ENCODE measurements at regions not wholly inside any gene's neighbourhood (a gene's known extent, or its start where the extent isn't known, plus 50 kb on each side); places are given as distances from the start of the nearest gene placed in this dataset.

DNA sequence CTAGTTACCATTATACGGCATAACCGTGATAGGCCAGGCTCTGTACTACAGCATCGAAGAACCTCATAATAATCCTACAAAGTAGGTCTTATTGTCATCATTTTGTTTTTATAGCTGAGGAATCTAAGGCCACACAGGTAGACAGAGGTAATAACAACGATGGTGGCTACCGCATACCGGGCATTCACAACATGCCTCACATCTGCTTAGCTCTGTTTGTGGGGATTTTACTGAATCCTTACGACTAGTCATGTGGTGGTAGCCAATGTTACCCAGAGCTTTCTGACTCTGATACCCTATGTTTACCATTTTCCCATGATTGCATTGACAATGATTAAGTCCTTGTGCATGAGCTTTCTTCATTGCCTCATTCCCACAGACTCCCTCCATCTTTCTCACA lies 269.4 kb downstream of the TCF7L2 start:
- no peak for DNase-seq (ENCODE audit: low read depth)

DNA sequence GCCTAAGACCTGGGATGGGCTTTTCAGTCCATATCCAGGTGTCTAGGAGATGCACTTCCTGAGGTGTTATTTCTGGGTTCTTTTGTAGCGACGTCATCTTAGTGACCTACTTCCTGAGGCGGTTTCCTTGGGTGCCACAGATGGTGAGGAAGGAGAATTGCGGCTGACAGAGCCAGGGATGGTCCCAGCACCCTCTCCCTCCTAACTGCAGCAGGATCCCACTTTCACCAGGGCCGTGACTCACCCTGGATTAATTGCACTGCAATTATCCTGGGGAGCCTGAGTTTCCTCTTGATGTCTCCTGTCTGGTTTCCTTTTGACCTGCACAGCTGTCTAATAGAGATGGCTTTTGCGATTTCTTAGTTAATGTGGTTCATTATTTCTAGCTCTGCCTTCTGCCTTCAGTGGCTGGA lies 271.7 kb downstream of the TCF7L2 start:
- DNase-seq (ENCODE audit: low read depth), result peak; percentile 57

DNA sequence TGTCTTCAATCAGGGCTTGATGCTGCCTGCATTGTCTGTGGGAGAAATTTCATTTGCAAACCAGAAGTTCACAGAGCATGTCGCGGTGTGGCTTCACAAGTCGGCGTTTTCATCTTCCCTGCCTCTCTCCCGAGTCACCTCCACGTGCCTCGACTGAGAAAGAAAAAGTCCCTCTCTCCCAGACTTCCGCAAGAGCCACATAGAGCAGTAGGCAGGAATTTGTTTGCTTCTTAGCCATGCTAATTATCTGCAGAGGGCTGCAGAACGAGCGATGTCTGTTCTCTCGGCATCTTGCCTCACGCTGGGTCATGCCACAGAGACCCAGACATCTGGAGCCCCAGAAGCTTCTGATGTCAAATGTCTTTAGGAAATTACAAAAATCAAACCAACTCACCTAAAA lies 272.2 kb downstream of the TCF7L2 start:
- DNase-seq (ENCODE audit: low read depth), result no peak

GRCh38 chr10:113225364-113225763 lies 275.3 kb downstream of the TCF7L2 start:
- DNase-seq (ENCODE audit: low read depth), result no peak

DNA sequence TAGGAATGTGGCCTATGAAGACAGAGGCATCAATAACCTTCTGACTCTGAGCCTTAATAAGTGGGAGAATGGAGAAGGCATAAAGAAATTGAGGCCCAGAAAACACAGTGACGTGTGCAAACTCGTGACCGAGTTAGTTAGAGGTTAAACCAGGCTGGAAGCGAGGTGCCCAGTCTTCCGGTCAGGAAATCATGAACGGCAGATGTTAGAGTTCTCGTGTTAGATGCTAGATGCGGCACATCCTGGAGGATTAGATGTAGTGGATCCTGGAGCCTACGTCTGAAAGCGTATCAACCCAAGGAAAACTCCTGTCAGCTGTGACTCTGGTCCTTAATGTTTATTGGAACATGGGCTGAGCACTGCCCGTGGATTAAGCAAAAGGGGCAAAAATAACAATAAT lies 275.9 kb downstream of the TCF7L2 start:
- DNase-seq (ENCODE audit: low read depth), result no peak

- DNase-seq (ENCODE audit: low read depth), result no peak
These were observed 276.4 kb downstream of the TCF7L2 start for GRCh38 chr10:113226399-113226798.

DNA sequence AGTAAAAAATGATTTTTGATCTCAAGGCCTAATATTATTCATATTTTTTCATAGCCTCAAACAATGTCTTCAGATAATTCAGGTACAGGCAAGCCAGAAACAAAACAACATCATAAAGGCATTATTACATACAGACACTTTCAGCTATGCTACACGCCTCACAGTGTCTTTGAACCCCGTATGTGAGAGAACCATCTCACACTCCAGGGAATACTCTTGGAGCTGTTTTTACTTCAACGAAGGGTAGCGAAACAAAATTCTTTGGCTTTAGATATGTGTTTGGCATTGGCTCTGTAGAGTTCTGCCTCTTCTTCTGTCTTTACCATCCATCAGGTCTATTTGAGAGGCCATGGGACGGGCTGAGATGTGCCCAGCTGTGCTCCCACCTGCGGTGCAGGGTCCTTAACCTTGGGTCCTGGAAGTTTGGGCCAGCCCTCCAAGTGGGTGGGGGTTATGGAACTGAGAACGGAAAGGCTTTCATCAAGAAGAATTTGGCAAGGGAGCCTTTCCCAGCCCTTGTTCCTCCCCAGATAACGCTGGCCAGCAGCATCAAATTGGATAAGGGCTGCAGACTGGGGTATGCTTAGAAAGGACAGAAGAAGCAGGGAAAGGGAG lies 276.9 kb downstream of the TCF7L2 start:
- DNase-seq (ENCODE audit: low read depth), result no peak

DNA sequence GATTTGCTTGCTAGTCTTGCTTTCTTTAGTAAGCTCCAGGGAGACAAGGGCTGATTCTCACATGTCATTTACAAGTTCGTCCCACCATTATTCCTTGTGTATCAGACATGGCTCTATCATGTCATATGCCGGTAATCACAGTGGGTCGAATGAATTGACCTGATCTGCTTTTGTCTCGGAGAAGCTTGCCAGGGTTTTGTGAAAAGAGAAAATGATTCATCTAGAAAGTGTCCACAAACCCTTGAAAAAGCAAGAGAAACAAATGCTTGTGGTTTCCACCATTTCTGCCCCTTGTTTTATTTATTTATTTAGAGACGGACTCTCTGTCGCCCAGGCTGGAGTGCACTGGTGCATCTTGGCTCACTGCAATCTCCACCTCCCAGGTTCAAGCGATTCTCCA lies 278.5 kb downstream of the TCF7L2 start:
- DNase-seq (ENCODE audit: low read depth), result peak; percentile 53

GRCh38 chr10:113230011-113230610 lies 280.1 kb downstream of the TCF7L2 start:
- no peak for DNase-seq (ENCODE audit: low read depth)

DNA sequence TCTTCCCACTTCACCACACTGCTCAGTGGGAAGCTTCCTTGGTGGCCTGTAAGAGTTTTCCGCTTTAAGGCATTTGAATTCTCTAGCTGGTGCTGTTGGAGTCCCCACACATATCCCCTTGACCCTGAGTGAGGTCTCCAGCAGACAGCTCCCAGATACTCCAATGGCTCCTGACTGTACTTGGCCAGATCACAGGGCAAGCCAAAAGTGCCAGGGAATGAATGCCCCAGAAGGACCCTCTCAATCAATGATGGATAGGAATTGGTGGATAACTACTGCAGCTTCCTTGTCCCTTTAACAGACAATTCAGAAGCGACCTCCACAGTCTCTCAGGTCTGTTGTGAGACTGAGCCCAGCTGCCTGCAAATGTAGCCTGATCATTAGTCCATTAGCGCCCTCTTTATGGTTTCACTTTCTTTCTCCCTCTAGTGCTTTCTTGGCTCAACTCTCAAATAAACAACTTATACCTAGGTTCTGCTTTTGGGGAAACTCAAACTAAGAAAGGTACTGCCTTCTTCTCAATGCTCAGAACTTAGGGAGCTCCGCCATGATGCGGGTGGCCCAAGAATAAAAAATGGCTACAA lies 283.0 kb downstream of the TCF7L2 start:
- DNase-seq (ENCODE audit: low read depth), result no peak

GRCh38 chr10:113234481-113234880 lies 284.4 kb downstream of the TCF7L2 start:
- no peak for DNase-seq (ENCODE audit: low read depth)

DNA sequence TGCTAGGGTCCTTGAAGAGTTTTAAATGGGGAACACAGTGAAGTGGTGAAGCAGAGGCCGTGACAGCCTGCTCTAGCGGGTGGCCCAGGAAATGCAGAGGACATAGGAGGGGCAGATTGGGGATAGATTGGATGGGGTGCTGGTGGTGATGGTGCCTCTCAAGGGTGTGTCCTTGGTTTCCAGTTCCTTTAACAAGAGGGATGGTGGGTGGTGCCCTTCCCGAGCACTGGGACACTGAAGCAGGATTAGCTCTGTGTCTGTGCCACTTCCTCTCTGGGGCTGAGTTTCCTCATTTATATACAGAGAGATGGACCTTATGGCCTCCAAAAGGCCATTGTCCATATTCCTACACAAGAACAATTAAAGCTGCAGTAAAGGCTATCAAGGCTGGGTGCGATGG lies 285.5 kb downstream of the TCF7L2 start:
- no peak for DNase-seq (ENCODE audit: low read depth)

GRCh38 chr10:113236998-113237397 lies 287.0 kb downstream of the TCF7L2 start:
- DNase-seq (ENCODE audit: low read depth), result no peak

DNA sequence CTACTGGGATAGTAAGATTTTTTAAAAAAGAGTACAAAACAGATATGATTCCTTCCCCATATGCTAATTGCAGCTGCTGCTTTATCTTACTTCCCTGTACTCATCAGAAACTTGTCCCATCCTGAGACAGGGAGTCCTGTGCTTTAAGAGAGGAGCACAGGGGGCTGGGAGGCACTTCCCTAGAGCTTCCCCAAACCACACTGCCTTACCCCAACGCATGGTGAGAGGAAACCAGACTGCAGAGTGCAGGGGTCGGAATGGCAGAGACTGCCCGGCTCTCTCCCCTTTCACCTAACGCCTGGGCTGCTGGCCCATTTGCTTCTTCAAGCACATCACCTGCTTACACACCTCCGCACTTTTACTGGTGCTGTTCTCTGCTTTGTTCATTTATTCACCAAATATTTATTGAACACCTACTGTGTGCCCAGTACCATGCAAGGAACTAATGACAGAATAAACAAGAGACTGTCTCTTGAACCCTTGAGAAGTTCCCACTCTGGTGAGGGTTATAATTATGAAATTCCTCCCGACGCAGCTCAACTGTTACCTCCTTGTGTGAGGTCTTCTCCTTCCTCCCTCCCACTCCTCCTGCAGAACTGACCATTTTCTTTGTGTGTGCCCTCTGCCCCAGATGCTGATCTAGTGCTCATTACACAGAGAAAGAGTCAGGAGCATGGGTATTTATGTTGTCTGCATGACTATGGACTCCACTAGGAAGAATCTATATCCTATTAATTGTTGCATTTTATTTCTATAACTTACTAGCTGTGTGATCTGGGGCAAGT lies 289.7 kb downstream of the TCF7L2 start:
- DNase-seq (ENCODE audit: low read depth), result no peak

GRCh38 chr10:113240736-113241135 lies 290.7 kb downstream of the TCF7L2 start:
- no peak for DNase-seq (ENCODE audit: low read depth)

GRCh38 chr10:113241599-113242360 lies 291.7 kb downstream of the TCF7L2 start:
- no peak for DNase-seq (ENCODE audit: low read depth)

GRCh38 chr10:113243311-113243710 lies 293.3 kb downstream of the TCF7L2 start:
- DNase-seq (ENCODE audit: low read depth), result no peak

DNA sequence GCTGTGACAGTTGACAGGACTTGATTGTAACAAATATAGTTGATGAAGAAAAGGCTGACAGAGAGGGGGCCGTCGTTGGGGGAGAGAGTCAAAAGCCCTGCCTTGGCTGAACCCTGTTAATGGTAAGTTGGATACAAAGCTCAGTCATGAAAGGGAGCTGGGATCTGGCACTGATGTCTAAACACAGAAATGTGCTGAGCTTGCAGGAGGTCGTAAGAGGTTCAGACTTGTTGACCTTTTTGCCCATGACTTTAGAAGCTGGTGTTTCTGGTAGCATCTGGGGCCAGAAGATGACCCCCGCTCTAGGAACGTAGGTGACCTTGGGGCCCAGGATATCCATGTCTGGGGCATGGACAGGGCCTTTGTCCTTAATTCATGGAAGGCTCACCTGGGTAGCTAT lies 294.7 kb downstream of the TCF7L2 start:
- DNase-seq (ENCODE audit: low read depth), result no peak

DNA sequence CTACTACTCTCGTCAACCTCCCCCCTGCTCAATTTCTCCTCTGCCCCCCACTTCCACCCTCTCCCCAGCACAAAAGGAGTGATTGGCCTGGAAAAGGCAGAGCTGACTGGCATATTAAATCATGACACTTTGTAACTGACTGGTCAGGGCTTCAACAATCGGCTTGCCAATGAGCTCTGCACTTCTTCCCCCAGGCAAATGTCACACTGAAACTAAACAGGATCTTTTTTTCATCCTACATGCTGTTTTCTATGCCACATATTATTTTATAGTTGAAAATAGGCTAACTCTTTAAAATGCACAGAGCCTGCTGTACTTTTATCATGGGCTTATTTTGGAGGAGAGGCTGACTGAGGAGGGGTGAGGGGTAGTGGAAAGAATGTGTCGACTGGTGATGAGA lies 295.2 kb downstream of the TCF7L2 start:
- no peak for DNase-seq (ENCODE audit: low read depth)

- no peak for DNase-seq (ENCODE audit: low read depth)
These were observed 297.0 kb downstream of the TCF7L2 start for GRCh38 chr10:113247050-113247449.

DNA sequence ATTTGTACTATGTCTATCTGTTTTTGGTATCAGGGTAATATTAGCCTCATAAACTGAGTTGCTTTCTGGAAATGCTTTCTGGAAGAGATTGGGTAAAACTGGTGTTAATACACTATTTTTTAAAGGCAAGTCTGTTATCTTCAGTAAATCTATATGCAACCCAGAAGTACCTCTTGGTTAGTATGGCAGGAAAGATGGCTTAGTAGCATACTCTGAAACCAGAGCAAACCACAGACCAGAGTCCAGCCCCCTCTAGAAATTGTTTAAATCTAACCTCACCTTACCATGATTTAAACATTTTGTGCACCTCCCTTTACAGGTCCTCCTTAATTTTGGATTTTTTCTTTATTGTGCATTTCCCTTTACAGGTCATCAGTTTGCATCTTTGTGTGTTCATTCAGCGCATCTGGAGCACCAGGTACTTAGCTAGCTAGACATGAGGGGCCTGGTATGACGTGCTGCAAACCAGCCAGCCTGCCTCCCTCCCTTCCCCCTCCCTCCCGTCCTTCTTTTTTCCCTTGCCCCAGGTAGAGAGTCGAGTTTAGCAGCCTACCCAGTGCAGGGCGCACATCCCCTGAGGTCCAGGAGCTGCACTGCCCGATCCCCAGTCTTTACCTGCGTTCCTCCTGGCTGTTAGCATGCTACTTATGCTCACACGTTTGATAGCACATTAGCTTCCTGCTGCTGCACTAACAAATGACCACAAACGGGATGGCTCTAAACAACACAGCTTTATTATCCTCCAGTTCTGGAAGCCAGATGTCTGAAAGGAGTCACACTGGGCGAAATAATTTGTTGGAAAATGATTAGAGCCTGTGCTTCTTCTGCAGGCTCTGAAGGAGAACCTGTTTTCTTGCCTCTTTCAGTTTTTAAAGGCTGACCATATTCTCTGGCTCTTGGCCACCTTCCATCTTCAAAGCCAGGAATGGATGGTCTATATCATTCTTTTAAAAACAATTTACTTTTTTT lies 299.9 kb upstream of the HABP2 start:
- no peak for DNase-seq (ENCODE audit: low read depth)
